KG1 (cell line): ENCODE measurements at regions not wholly inside any gene's neighbourhood (a gene's known extent, or its start where the extent isn't known, plus 50 kb on each side); places are given as distances from the start of the nearest gene placed in this dataset.

ENCODE experiments used
- DNase-seq: peaks from one replicate; lab custom pipeline; 2025; lab: John Stamatoyannopoulos, UW

GRCh38 chr6:44606504-44606903 lies 219.0 kb downstream of the CDC5L start:
- no peak for DNase-seq

- DNase-seq, result no peak
Measured at GRCh38 chr6:44606976-44607375, 219.5 kb downstream of the CDC5L start.

- no peak for DNase-seq
Measured at GRCh38 chr6:44608175-44608574, 220.7 kb downstream of the CDC5L start.

- no peak for DNase-seq
Measured at GRCh38 chr6:44609051-44609612, 221.6 kb downstream of the CDC5L start.

GRCh38 chr6:44614396-44614795 lies 226.9 kb downstream of the CDC5L start:
- no peak for DNase-seq

- no peak for DNase-seq
Measured at GRCh38 chr6:44615621-44616020, 228.1 kb downstream of the CDC5L start.

GRCh38 chr6:44617416-44617815 lies 229.9 kb downstream of the CDC5L start:
- no peak for DNase-seq

- no peak for DNase-seq
Measured at GRCh38 chr6:44618371-44618770, 230.9 kb downstream of the CDC5L start.

- no peak for DNase-seq
Measured at GRCh38 chr6:44620922-44621321, 233.4 kb downstream of the CDC5L start.

GRCh38 chr6:44621846-44622245 lies 234.3 kb downstream of the CDC5L start:
- DNase-seq, result no peak

GRCh38 chr6:44622555-44622954 lies 235.0 kb downstream of the CDC5L start:
- no peak for DNase-seq

GRCh38 chr6:44622956-44623355 lies 235.4 kb downstream of the CDC5L start:
- no peak for DNase-seq

- DNase-seq, result no peak
Measured at GRCh38 chr6:44624226-44624625, 236.7 kb downstream of the CDC5L start.

GRCh38 chr6:44624936-44625573 lies 237.5 kb downstream of the CDC5L start:
- DNase-seq, result no peak

- no peak for DNase-seq
Measured at GRCh38 chr6:44625996-44626395, 238.5 kb downstream of the CDC5L start.

GRCh38 chr6:44626616-44627015 lies 239.1 kb downstream of the CDC5L start:
- no peak for DNase-seq

GRCh38 chr6:44627091-44627882 lies 239.8 kb downstream of the CDC5L start:
- DNase-seq, result no peak

- no peak for DNase-seq
Measured at GRCh38 chr6:44627883-44628271, 240.4 kb downstream of the CDC5L start.

- DNase-seq, result no peak
Measured at GRCh38 chr6:44628347-44628746, 240.8 kb downstream of the CDC5L start.

- DNase-seq, result no peak
Measured at GRCh38 chr6:44629636-44630035, 242.1 kb downstream of the CDC5L start.

- peak; percentile 19 for DNase-seq
Measured at GRCh38 chr6:44630125-44631028, 242.9 kb downstream of the CDC5L start.

- DNase-seq, result no peak
Measured at GRCh38 chr6:44631968-44632367, 244.5 kb downstream of the CDC5L start.
